HG03159 (cell line): ENCODE measurements at regions not wholly inside any gene's neighbourhood (a gene's known extent, or its start where the extent isn't known, plus 50 kb on each side); places are given as distances from the start of the nearest gene placed in this dataset.

Experiments used
- ATAC-seq: cut with Tn5 transposase; IDR thresholded peaks from one replicate; pipeline ENCODE4 v1.9.1; 2021; ENCODE audit warnings: mild to moderate bottlenecking, moderate library complexity; ENCODE audit not compliant: unreplicated experiment

DNA sequence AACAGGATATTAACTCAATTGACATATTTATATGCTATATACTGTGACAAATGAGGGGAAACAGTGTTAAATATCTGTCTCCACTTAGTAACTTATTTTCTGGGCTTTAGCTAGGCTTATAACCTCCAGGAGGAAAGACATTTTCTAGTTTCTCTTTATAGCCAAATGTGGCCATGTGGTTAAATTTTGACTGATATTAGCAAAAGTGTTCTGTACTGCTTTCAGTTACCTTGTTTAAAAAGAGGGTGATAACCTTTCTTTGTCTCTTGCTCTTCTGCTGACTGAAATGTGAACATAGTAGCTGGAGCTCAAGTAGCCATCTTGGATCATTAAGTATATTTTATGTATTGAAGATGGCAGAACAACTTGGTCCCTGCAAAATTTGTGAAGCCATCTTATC lies 253.7 kb downstream of the PDHA2 start:
- ATAC-seq: peak; percentile 61

DNA sequence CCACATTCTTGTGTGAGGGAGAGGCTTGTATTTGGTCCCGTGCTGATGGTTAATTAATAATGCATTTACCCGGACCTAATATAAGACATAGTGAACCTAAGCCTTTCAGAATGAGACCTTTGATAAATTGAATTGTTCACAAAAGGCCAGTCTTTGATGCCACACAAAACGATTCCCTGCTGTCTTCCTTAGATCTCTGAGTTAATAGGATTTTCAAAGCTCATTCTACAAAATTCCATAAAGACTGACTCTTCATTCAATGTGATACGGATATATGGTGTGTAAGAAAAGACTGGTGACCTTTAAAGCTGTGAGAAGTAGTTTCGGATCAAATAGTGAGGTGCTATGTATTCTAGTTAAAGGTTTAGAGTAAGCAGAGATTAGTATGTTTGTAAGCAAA lies 254.3 kb downstream of the PDHA2 start:
- no peak for ATAC-seq

DNA sequence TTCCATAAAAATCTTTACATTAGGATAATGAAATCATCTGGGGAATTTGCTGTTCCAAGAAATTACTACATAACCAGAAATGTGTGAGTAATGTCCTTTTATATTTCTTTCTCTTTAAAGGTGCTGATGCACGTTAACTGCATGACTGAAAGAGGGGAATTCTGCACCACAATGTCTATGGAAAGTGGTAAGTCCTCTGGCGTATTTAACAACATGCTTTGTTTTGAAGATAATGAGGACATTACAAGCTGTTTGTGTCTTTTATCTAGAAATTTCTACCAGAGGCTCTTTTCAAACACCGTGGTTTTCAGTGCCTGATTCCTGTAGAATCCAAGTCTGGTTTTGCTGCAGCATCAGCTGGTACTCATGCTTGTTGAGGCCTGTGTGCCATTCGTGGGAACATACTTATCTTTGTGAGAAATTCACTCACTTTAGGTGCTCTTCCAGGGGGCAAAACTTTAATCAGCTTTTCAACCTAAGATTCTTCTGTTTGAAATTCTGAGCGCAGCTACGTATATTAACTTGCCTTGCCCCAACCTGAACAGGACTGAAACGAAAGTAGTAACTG lies 257.2 kb downstream of the PDHA2 start:
- no peak for ATAC-seq

DNA sequence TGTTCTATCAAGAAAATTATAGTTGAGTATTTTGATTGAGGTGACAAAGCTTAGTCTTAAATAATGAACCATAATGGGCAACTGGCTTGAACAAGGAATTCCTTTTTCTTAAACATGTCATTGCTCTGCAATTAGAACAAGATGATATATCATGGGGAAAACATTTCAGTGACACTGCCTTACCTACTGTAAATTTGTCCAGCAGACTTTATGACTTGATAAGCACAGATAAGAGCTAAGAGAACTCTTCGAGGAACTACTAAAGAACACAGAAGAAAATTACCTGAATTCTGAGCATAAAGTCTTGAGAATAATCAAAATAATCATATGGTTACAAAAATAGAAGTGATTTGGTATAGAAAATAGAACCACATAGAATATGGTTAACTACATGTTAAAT lies 257.8 kb downstream of the PDHA2 start:
- no peak for ATAC-seq

DNA sequence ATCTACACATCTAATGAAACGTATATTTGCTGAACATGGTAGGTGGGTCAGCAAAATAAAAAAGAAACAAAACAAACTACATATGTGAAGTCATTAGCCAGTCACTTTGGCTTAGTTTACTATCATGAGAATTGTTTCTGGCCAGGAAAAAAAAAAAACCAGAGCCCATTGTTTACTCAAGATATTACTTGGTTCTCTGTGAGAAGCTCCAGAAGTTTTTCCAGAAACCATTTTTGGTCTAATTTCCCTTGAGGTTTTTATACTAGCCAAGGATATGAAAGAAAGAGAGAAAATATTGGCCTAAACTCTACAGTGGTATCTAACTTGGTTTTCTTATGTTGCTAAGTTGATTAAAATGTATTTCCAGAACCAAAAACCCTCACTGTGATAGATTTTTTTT lies 259.1 kb downstream of the PDHA2 start:
- no peak for ATAC-seq

DNA sequence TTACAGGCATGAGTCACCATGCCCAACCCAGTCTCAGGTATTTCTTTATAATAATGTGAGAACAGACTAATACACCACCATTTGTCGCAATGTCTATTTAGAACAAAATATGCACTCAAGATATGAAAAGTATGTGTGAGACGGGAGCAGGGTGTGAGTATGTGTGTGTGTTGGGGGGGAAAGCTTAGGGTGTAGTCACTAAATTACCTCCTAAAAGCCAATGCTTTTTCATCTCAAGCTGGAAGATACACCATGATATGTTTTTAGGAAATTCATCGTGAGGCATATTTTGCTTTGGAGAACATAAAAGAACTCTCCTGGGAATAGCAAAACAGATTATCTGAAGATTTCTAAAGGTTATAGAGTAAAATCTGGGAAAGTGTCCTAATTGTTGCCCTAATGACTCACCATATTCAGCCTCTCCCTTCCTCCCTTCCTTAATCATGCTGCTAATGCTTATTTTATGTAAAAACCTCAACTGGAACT lies 262.7 kb downstream of the PDHA2 start:
- ATAC-seq: no peak

DNA sequence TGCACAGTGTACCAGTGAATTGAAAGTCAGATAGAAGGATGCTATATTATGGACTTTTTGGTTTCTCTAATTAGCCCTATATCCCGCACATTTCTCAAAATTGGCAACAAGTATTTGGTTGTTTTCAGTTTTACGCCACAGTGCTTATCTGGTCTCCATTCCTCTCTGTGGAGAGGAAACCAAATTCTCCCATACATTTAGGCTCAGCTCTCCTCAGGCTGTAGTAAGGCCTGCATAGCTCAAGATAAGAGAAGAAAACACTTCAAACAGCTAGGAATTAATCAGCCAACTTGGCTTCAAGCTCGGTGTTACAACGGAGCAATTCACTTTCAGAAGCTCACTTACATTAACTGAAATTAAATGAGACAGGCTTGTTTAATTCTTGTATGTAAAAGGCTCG lies 263.2 kb downstream of the PDHA2 start:
- no peak for ATAC-seq

DNA sequence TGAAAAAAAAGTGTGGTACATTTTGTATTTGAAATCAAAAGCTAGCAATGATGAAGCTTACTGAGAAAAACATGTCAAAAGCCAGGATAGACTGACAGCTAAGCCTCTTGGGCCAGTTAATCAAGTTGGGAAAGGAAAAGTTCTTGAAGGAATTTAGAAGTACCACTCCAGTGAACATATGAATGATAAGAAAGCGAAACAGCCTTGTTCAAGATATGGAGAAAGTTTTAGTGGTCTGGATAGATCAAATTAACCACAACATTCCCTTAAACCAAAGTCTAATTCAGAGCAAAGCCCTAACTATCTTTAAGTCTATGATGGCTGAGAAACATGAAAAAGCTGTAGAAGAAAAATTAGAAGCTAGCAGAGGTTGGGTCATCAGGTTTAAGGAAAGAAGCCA lies 268.3 kb downstream of the PDHA2 start:
- ATAC-seq: no peak

DNA sequence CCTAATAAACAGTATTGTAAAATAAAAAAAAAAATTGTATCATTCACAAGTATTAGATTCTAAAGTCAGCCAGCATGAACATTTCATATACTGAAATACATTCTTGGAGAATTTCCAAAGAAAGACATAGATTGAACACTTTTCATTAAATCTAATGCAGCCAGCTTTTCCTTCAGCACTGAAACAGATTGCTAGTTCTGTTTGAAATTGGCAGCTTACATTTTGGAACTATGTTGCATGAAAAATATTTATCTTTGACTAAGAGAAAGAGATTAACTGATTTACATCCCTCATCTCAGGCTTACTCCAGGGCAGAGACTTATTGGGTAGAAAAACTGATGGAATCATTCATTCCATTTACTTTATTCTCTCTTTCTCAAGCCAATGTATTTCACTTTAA lies 272.7 kb downstream of the PDHA2 start:
- ATAC-seq: no peak

DNA sequence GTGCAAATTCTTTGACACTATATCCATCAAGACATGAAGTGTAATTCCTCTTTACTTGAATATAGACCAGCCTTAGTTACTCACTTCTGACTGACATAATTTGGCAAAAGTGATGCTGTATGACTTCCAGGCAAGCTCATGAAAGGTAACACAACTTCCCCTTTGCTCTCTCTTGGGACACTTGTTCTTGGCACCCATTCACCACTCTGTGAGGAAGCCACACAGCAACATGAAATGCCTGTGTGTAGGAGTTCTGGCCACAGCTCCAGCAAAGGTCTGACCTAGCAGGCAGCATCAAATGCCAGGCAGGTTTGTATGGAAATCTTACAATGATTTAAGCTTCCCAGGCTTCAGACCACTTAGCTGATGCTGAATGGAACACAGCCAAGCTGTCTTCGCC lies 280.3 kb downstream of the PDHA2 start:
- ATAC-seq: no peak

DNA sequence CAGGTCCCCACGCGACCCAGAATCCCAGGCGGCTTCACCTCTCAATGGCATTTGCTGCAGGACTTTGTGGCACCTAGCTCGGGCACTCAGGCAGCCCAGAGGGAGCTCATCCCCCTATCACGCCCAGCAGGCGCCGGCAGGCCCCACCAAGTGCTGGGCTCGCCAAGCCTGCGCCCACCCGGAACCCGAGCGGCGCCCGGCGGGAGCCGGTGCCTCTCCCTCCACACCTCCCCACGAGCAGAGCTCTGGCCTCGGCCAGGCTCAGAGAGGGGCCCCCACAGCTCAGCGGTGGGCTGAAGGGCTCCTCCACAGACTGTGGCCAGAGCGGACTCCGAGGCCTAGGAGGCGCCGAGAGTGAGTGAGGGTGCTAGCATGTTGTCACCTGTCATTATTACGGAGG lies 286.3 kb downstream of the PDHA2 start:
- ATAC-seq: no peak

DNA sequence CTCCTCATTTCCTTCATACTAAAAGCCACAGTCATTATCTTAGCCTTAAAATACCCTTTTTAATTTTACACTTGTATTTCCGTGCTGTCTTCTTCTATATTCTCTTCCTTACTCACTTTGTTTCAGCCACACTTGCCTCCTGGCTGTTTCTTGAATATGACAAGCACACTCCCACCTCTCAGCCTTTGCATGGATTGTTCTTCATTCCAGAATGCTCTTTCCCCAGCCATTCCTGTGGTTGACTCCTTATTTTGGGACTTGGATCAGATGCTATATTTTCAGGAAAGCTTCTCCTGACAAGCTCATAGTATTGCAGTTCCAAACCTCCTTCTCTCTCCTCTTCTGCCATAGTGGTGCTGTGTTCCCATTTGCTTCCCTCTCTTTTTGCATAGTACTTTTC lies 291.3 kb downstream of the PDHA2 start:
- no peak for ATAC-seq

DNA sequence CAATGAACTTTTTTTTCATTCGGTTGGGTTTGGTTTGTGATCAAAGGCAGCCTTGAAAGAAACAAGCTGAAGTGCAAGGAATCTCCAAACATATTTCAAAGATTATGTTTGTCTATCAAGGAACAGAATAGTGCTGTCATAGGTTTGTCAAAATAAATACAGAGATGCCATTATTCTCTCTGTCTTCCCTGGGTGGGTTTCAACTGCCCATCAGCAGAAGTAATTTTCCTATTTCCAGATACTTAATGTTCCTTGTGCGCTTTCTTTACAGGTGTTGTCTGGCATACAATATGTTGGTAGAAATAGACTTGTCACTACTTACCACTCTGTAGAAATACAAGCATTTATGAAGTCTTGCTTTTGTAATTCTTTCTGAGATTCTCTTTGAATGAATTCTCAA lies 294.9 kb downstream of the PDHA2 start:
- ATAC-seq: no peak

DNA sequence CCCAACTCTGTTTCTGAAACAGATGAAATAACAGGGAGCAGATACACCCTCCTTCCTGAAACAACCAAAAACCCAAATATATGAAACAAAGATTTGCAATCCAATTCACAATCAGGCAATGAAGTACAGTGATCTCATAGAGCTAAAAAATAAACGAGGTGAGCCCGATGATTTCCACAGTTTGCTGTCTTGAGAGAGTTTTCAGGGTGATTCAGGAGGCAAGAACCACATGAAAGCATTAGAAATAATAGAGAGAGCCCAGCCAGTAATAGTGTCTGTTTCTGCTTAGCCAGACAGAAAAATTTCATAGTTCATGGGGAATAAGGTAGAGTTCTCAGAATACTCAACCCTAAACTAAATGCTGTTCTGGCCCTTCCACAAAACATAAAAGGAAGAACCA lies 296.2 kb downstream of the PDHA2 start:
- no peak for ATAC-seq

DNA sequence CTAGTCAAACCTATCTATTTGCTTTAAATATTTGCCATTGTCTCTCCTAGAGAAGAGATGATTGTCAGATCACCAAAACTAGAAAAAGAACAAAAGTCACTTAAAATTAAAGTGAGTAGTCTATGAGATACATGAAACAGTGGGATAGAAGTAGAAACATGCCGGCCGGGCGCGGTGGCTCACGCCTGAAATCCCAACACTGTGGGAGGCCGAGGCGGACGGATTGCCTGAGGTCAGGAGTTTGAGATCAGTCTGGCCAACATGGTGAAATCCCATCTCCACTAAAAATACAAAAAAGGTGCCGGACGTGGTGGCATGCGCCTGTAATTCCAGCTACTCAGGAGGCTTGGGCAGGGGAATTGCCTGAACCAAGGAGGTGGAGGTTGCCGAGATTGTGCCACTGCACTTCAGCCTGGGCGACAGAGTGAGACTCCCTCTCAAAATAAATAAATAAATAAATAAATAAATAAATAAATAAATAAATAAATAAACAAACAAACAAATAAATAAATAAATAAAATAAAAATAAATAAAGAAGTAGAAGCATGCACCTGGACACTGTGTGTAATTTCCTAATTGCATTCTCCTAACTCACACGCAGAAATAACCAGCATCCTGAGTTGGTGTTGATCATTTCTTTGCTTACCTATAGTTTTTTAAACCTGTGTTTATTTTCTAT lies 299.5 kb downstream of the PDHA2 start:
- no peak for ATAC-seq

DNA sequence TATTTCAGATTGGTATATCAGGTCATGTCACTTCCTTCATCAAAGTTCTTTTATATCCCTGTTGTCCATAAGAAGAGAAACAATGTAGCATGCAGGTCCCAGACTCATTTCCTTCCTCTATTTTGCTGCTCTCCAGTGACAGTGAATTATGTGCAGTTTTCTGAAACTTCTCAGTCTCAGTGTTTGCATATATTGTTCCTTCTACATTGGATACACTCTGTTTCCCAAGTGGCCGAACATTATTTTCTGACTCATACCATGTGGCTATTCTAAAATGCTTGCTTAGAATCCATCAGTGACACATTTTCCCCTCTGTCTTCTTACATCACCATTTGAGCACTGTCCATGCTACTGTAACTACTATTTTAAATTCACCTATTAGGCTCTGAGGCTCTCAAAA lies 305.7 kb downstream of the PDHA2 start:
- no peak for ATAC-seq

DNA sequence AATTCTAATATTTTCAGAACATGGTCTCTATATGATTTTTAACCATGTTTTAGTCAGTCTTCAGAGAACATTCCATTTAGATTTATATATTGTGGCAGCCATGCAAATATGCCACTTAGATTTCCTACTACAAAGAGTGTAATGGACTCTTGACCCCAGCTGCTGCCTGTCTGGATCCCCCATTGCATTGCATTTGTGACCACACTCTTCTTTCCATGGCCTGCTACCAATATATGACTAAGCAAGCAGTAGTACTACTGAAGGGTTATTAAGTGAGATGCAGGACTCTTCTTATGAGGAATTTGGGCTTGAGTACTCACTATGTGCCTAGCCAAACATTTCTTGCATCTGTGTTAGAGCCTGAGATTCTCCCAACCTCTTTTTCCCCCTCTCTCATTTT lies 306.8 kb downstream of the PDHA2 start:
- ATAC-seq: no peak

DNA sequence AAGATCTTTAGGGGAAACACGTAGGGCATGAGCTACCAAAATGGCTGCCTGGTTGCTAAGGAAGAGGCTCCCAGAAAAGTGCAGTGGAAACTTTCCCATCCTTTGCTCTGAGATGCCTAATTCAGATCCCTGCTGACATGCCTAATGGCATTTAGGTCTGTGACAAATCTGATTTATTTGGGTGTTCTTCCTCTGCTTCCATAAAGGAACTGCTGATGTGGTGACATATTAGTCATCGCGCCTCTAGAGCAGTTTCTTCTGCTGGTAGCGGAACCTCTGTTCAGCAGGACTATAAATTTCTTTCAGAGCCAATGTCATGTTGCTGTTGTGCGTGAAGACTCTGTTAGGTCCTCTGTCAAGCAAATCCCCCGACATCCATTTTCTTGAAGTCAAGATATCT lies 310.0 kb downstream of the PDHA2 start:
- no peak for ATAC-seq

DNA sequence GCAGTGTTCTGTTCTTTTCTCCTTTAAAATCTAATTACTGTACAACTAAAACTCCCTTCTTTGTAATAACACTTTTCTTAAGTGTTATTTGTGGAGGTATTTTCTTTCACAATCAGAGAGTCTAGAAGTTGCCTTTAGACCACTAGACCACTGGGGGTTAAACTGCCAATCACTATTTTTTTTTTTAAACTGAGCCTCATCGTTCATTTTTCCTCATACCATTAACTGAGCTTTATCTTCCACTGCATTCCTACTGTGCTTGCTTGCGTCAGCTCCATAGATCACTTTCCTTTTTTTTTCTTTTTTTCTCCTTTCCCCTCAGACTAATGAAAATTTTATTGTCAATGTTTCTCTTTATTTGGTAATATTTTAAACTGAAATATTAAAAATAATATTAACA lies 310.6 kb downstream of the PDHA2 start:
- ATAC-seq: no peak

DNA sequence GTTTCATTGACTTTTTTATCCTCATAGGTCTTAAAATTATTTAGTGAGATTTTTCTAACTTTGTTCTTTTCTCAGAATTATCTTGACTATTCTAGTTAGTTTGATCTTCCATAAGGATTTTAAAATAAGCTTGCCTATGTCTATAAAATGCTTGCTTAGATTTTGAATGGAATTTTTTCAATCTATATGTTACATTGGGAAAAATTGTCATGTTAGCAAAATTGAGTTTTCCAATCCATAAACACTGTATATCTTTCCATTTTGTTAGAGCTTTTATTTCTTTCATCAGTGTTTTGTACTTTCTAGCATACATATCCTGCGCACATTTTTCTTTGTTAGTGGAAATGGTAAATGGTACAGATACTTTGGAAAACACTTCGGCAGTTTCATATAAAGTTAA lies 312.9 kb downstream of the PDHA2 start:
- ATAC-seq: no peak

DNA sequence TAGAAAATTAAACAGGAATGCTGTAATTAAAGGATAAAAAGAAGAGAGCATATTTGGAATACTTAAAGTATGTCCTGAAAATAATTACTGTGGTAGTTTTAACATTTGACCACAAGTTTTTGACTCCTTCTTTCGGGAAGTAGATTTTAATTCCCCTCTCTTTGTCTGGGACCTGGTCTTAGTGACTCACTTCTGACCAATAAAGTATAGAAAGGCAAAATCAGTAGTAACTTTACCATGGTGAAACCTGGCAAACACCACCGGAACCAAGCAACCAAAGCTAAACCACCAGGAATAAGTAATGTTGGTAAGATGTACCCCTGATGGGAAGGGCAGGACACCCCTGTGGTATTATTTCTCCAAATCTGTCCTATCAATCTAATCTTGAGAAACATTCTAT lies 314.8 kb downstream of the PDHA2 start:
- ATAC-seq: no peak

DNA sequence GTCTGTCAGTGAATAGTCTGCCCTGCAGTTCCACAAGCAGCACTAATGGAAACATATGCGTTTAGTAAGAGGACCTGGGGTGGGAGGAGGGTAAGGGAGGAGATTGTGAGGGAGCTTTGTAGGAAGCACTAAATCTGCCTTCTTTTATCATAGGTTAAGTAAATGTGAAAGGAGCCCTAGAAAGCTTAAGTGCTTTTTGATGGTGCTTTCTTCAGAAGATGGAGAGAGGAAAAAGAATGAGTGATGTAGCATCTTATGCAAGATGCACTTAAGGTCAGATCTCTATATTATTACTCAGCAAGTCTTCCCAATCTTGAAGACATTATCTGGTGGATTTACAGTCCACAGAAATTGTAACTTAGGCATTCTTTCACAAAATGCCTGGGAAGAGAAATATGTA lies 322.7 kb downstream of the PDHA2 start:
- no peak for ATAC-seq

DNA sequence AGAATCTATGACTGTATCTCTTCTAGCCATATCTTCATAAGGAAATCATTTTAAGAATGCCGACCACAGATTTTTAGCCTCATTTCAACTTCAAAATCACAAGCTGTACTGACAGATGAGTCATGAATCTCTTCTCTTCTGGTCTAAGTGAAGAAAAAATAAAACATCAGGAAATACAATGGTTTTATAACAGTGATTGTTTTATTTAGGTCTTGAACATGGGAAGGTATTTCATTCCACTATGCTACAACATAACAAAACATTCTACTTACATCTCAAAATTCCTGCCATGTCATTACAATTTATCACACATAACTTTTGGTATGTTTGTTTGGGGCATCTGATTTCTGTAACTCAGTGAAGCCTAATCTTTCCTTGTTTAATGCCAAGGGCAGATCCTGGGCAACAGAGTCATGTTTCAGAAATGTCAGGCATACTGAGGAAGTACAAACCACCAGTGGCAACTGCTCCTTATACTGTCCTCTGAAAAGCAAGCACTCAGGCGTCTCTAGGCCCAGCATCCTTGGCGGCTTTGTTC lies 325.0 kb downstream of the PDHA2 start:
- no peak for ATAC-seq
